Medulla oblongata (tissue), 1 donor: ENCODE measurements at regions not wholly inside any gene's neighbourhood (a gene's known extent, or its start where the extent isn't known, plus 50 kb on each side); places are given as distances from the start of the nearest gene placed in this dataset.

Experiments used
- DNase-seq: peaks from one replicate; pipeline ENCODE4 v3.0.0-alpha.2; 2015; ENCODE audit errors: extremely low spot score

GRCh38 chr6:41404182-41404845, 68.9 kb downstream of the NCR2 start:
- no peak for DNase-seq

DNA sequence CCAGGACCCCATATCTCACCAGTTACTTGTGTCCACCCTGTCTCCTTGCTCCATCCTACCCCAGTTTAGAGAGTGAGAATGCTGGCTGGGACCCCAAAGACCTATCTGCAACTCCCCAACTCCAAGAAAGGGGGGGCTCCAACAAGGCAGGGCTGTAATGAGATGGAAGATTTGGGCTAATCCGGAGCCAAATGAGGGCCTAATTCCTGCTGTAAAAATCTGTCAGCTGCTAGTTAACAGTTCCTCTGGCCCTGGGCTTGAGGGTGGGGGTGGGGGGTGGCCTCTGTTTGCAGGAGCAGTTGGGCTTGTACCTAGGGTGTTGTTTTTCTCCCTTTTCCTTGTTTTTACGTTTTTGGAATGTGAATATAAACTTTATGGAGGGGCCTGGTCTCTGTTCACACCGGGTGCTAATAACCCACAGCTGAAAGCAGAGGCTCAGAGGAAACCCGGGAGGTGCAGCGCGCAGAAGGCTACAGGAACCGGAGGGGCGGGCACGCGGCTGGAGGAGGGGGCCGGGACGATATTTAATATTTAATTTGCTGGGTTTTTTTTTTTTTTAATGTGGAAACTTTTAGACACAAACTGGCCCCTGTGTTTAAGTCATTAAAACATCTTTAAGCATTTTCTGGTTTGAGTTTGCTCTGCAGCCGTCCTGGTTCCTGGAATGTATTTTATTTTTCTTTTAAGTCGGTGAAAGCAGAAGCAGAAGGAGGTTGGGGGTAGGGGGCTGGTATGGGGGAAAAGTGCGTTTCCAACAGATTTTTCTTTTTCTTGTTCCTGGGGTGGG, 70.7 kb downstream of the NCR2 start:
- DNase-seq, result no peak

DNA sequence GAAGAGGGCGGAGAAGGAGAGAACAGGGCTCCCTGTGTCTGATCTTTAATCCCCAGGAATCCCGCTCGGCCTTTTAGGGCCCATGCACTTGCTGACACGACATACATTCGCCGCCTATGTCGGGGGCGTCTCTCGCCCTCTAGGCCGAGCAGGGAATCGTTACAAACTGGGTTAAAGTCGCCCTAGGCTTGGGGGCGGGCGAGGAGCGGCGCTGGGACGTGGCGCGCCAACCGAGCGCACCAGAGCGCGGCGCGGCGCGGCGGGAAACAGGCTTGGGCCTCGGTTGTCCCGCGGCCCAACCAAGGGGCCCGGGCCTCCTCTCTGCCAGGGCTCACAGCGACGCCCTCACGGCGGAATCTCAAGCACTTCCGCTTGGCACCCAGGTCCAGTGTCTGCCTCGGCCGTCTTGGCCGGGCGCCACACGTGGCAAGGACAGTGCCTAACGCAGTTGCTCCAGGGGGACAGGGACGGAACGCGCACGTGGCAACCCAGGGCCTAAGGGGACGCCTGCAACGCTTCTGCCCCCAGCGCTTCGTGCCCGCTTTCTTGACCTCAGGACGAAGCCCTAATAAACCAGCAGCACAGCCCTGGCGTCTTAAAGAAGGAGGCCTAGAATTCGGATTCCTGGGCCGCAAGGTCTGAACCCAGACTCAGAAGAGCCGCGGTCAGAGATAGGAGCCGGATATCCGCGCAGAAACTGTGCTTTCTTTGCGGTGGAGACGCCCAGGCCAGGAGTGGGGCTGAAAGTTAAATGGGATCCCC, 71.5 kb downstream of the NCR2 start:
- no peak for DNase-seq

GRCh38 chr6:41408576-41408975, 73.2 kb downstream of the NCR2 start:
- DNase-seq, result no peak

DNA sequence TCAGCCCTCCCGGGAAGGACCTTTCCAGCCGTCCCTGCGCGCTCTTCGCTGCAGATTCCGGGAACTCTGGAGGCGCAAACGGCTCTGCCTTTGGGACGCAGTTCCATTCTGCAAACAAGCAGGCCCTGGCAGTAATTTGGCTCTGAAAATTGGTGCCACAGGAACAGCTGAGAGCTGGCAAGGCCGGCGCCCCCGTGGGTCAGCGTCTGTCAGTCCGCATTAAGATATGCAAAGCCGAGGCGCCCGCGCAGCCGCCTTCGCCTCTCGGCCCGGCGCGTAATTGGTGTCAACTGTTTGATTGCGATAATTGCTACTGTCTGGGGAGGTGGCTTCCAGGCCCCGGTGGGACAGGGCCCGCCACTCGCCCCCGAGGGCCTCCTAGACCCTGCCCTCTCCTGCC, 73.6 kb downstream of the NCR2 start:
- DNase-seq, result no peak

- DNase-seq, result no peak
These were observed 74.1 kb downstream of the NCR2 start for GRCh38 chr6:41409489-41409888.

- DNase-seq, result no peak
These were observed 76.6 kb downstream of the NCR2 start for GRCh38 chr6:41411961-41412360.

GRCh38 chr6:41413250-41413649, 77.8 kb downstream of the NCR2 start:
- no peak for DNase-seq

- no peak for DNase-seq
These were observed 81.1 kb downstream of the NCR2 start for GRCh38 chr6:41416501-41416837.

DNA sequence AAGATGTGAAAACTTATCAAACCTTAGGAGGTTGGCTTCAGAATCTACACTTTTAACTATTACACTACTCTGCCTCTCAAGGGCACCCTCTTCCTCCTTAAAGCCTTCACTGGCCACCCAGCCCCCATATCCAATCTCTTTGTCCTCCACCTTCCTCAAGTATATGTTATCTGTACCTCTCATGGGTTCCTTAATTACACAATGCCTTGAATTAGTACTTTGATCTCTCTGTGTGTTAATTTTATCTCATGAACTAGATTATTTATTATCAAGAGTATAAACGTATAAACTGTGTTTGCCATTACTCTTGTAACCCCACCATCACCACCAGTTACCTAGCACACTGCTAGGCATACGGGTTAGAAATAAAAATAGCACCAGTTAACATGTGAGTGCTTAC, 83.3 kb downstream of the NCR2 start:
- no peak for DNase-seq

- no peak for DNase-seq
These were observed 84.0 kb downstream of the NCR2 start for GRCh38 chr6:41419385-41419784.

- no peak for DNase-seq
These were observed 84.8 kb downstream of the NCR2 start for GRCh38 chr6:41420186-41420585.

- no peak for DNase-seq
These were observed 86.8 kb downstream of the NCR2 start for GRCh38 chr6:41422161-41422560.

GRCh38 chr6:41423002-41423401, 87.6 kb downstream of the NCR2 start:
- no peak for DNase-seq

DNA sequence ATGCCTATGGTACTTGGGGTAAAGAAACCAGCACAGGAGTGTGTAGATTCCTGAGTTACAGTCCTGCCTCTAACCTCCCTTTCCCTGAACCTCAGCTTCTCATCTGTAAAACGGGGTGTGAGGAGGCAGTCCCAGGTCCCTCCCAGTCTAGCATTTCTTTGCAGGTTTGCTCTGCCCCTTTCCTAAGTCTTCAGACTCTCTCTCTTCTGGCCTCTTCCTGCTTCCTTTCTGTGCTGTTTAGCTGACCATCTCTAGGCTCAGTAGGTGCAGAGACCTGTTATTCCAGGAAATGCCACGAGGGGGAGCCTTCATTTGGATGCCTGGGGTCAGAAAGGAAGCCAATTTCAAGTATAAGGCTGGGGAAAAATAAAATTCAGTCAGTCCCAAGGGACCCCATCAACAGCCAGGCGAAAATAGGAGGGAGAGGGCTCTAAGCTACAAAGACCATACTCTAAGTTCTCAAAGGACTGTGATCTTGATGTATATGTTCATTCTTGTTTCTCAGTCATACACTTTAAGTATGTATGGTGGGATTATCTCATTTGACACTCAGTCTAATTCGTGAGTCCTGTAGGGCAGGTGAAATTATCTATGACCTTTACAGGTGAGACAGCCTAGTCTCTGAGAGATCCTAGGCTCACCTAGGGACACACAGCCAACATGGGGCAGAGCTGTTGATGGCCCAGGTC, 89.1 kb downstream of the NCR2 start:
- peak; percentile 91 for DNase-seq

DNA sequence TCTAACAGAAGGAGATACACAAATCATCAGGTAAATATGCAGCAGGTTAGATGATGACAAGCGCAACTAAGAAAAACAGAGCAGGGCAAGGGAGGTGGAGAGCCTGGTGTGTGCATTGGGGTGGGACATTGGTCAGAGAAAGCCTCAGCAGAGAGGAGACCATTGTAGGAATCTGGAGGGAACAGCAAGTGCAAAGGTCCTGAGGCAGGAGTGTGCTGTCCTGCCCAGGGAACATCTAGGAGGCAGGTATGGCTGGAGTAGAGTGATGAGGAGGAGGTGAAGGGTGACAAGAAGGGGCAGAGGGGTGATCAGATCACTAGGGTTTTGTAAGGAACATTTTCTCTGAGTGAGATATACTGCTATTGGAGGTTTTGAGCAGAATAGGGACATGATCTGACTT, 90.1 kb downstream of the NCR2 start:
- no peak for DNase-seq

DNA sequence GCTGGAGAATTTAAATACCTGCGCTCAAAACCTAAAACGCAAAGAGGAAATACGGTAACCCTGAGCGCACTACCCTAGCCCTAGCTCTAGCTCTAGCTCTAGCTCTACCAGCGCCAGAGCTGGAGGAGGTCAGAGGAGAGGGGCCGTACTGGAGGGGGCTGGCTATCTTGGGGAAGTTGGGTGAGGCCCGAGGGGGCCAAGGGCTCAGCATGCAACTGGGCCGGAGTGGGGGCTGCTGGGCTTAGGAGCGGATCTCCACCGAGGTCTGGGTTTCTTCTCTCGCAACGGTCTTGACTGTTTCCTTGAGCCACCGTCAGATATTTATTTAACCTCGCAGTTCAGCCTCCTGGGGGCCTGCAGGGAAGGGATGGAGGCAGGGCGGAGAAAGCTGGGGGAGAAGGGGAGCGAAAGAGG, 91.0 kb downstream of the NCR2 start:
- no peak for DNase-seq

DNA sequence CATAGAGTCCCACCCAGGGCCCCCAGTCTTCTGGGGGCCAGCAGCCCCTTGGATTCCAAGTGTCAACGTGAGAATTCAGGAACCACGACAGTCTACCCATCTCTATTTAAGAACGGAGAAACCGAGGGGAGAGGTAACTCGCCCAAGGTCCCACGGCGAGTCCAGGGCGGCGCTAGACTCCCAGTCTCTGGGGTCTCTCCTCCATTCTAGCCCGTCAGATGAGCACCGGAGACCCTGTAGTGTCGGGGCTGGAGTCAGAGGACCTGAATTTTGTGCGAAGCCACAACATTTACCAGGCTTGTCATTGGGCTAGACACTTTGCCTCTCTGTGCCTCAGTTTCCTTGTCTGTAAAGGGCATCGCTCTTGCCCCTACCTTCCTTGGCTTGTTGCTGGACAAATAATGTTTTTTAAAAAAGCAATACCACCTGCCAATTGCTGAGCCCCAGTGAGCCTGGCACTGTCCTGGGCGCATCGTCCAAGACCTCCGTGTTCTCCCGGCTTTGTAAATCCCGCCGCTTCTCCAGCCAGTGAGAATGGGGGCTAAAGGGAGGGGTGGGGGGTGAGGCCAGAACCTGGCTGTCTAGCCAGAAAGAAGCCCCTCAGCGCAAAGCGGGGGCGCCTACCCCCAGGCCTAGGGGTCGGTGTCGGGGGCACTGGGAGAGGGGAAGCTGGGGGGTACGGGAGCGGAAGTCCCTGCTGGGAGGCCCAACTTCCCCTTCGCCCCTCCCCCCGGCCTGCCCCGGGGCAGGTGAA, 91.7 kb downstream of the NCR2 start:
- no peak for DNase-seq

GRCh38 chr6:41427642-41428335, 92.4 kb downstream of the NCR2 start:
- no peak for DNase-seq

GRCh38 chr6:41428336-41428995, 93.1 kb downstream of the NCR2 start:
- DNase-seq, result no peak
